OCI-LY3 (cell line): ENCODE measurements at regions not wholly inside any gene's neighbourhood (a gene's known extent, or its start where the extent isn't known, plus 50 kb on each side); places are given as distances from the start of the nearest gene placed in this dataset.

Experiments
- EZH2phosphoT487 ChIP-seq: fragments of 200-600 bp; shearing (Covaris generic); IDR thresholded peaks from 2 replicates; pipeline ENCODE4 v1.6.1; 2018; ENCODE audit warnings: antibody characterized with exemption, mixed run types, low read depth
- TF ChIP-seq, protein P1 (sequence below): fragments of 200-600, 300-600 bp; sonication (generic); IDR thresholded peaks from 2 replicates; pipeline ENCODE4 v1.5.1; 2014; ENCODE audit warnings: antibody characterized with exemption, low read length, low read depth

DNA sequence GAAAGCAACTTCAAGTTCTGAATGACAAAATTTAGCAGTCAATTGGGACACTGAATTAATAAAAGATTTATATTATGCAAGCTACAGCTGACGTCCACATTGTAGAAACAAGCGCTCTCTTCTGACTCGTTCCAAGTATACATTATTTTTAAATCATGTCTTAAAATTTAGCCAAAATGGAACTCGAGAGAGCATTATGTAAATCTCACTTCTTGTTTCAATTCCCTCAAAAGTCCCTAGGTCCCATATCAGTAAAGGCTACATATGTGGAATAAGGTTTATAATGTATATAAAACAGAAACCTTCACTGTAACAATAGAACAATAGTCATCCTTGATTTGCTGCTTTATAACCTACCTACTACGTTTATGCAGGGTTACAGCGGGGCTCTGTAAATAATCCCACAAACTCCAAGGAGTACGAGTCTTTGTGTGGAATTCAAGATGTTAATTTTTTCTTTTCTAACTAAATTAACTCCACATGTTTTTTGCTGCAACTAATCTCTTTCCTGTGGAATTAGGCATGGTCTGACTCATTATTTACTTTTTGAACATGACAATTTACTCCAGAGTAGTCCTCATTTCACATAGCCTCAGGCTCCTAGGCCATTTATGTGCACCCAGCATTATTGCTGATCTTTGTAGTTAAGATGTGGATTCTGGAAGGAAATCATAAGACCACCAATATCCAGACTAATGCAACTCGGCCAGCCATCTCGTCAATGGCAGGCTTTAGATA lies 785.1 kb downstream of the LTN1 start:
- TF ChIP-seq, protein P1, sequence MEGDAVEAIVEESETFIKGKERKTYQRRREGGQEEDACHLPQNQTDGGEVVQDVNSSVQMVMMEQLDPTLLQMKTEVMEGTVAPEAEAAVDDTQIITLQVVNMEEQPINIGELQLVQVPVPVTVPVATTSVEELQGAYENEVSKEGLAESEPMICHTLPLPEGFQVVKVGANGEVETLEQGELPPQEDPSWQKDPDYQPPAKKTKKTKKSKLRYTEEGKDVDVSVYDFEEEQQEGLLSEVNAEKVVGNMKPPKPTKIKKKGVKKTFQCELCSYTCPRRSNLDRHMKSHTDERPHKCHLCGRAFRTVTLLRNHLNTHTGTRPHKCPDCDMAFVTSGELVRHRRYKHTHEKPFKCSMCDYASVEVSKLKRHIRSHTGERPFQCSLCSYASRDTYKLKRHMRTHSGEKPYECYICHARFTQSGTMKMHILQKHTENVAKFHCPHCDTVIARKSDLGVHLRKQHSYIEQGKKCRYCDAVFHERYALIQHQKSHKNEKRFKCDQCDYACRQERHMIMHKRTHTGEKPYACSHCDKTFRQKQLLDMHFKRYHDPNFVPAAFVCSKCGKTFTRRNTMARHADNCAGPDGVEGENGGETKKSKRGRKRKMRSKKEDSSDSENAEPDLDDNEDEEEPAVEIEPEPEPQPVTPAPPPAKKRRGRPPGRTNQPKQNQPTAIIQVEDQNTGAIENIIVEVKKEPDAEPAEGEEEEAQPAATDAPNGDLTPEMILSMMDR, result no peak
- no peak for TF ChIP-seq EZH2phosphoT487
